ENCODE measurements at regions not wholly inside any gene's neighbourhood (a gene's known extent, or its start where the extent isn't known, plus 50 kb on each side); places are given as distances from the start of the nearest gene placed in this dataset.

GRCh38 chr16:51936846-51937245 is 610.1 kb downstream of the TOX3 start:
- TF ChIP-seq ZBTB1 (CRISPR knock-in tag; IDR thresholded peaks at IDR 0.05; ENCODE audit: borderline replicate concordance) (no peak), ZBTB10 (CRISPR knock-in tag; IDR thresholded peaks at IDR 0.05; ENCODE audit: borderline replicate concordance) (no peak)
